SU-DHL-6 (cell line): ENCODE measurements at regions not wholly inside any gene's neighbourhood (a gene's known extent, or its start where the extent isn't known, plus 50 kb on each side); places are given as distances from the start of the nearest gene placed in this dataset.

Source experiments
- H2AFZ ChIP-seq: fragments of 200-600 bp; sonication (generic); 2 replicates; pipeline ENCODE4 v1.6.1; 2014; ENCODE audit warnings: low read depth, mild to moderate bottlenecking, moderate library complexity, mixed read lengths, antibody characterized with exemption, low read length; ENCODE audit not compliant: severe bottlenecking
- H3F3A ChIP-seq: fragments of 200-600 bp; shearing (Covaris generic); 2 replicates; pipeline ENCODE4 v1.6.0; 2016; ENCODE audit warnings: antibody characterized with exemption, mild to moderate bottlenecking; ENCODE audit not compliant: insufficient read depth
- H3K27ac ChIP-seq: fragments of 200-600 bp; sonication (generic); 2 replicates; pipeline ENCODE4 v1.5.1; 2016; ENCODE audit warnings: low read depth, mild to moderate bottlenecking, low read length, moderate library complexity, mixed read lengths
- H3K27me3 ChIP-seq: fragments of 200-600 bp; sonication (generic), shearing (Covaris generic); 2 replicates; pipeline ENCODE4 v1.6.0; 2014; ENCODE audit warnings: mild to moderate bottlenecking, low read length
- H3K36me3 ChIP-seq: fragments of 200-600 bp; sonication (generic); 2 replicates; pipeline ENCODE4 v1.6.1; 2014; ENCODE audit warnings: mild to moderate bottlenecking, low read length, mixed read lengths
- H3K4me2 ChIP-seq: fragments of 300-600, 200-600 bp; shearing (Covaris generic), sonication (generic); 2 replicates; pipeline ENCODE4 v1.6.0; 2014; ENCODE audit warnings: low read length, low read depth, mild to moderate bottlenecking; ENCODE audit not compliant: poor library complexity, severe bottlenecking
- H3K4me3 ChIP-seq: fragments of 200-600 bp; sonication (generic); 2 replicates; pipeline ENCODE4 v1.5.1; 2014; ENCODE audit warnings: antibody characterized with exemption, low read length, mild to moderate bottlenecking, mixed read lengths; ENCODE audit not compliant: insufficient read depth, poor library complexity, severe bottlenecking
- H3K79me2 ChIP-seq: fragments of 200-600 bp; sonication (generic); 2 replicates; pipeline ENCODE4 v1.6.1; 2014; ENCODE audit warnings: mild to moderate bottlenecking, low read length, moderate library complexity; ENCODE audit not compliant: insufficient read depth
- H3K9ac ChIP-seq: fragments of 200-600 bp; sonication (generic); 2 replicates; pipeline ENCODE4 v1.7.0; 2014; ENCODE audit warnings: mild to moderate bottlenecking, low read length
- H3K9me2 ChIP-seq: fragments of 200-600 bp; sonication (generic); replicated peaks from 2 replicates; pipeline ENCODE4 v1.6.1; 2014; ENCODE audit warnings: low read length; ENCODE audit not compliant: insufficient read depth
- H3K9me3 ChIP-seq: fragments of 200-600 bp; sonication (generic); 2 replicates; pipeline ENCODE4 v1.6.1; 2014; ENCODE audit warnings: low read length, mixed read lengths; ENCODE audit not compliant: insufficient read depth
- H4K20me1 ChIP-seq: fragments of 200-600 bp; sonication (generic); 2 replicates; pipeline ENCODE4 v1.6.1; 2014; ENCODE audit warnings: low read depth, mild to moderate bottlenecking, antibody characterized with exemption, low read length, moderate library complexity, mixed read lengths
- CTCF ChIP-seq: fragments of 200-600 bp; sonication (generic); IDR thresholded peaks from one replicate; pipeline ENCODE4 v1.5.1; 2017; ENCODE audit warnings: antibody characterized with exemption, mild to moderate bottlenecking, low read length, moderate library complexity; ENCODE audit not compliant: insufficient read depth, poor library complexity, severe bottlenecking
- EZH2phosphoT487 ChIP-seq: fragments of 200-600 bp; sonication (generic), shearing (Covaris generic); conservative IDR thresholded peaks from 2 replicates; pipeline ENCODE4 v1.6.1; 2018; ENCODE audit warnings: mild to moderate bottlenecking, antibody characterized with exemption, low read length, moderate library complexity, mixed read lengths

- no peak for TF ChIP-seq CTCF
- no peak for TF ChIP-seq EZH2phosphoT487
- H3K79me2 ChIP-seq = no peaks in the 10 kb centered on the region
- no peak overlapping the region for H2AFZ ChIP-seq
- H4K20me1 ChIP-seq = no peaks in the 10 kb centered on the region
- no peak overlapping the region for H3K27ac ChIP-seq
- no peak overlapping the region for H3K4me2 ChIP-seq
- no peaks in the 10 kb centered on the region for H3K9me3 ChIP-seq
- H3K36me3 ChIP-seq = no peaks in the 10 kb centered on the region
- H3K9me2 ChIP-seq = no peaks in the 10 kb centered on the region; the same call in none of the 2 replicates
- H3K4me3 ChIP-seq = no peak overlapping the region
- H3K9ac ChIP-seq = no peak overlapping the region
- no peaks in the 10 kb centered on the region for H3F3A ChIP-seq
- H3K27me3 ChIP-seq = no peaks in the 10 kb centered on the region
Measured at GRCh38 chr14:80005561-80005960, 205.7 kb downstream of the DIO2 start.

GRCh38 chr14:80004871-80005270 lies 206.4 kb downstream of the DIO2 start:
- Histone ChIP-seq H3K4me3 (no peak overlapping the region), H3K9me2 (no peaks in the 10 kb centered on the region; the same call in none of the 2 replicates), H3K27me3 (no peaks in the 10 kb centered on the region), H3K4me2 (no peak overlapping the region), H3F3A (no peaks in the 10 kb centered on the region), H3K27ac (no peak overlapping the region), H2AFZ (no peak overlapping the region), H3K9ac (no peak overlapping the region), H3K79me2 (no peaks in the 10 kb centered on the region), H3K36me3 (no peaks in the 10 kb centered on the region), H3K9me3 (no peaks in the 10 kb centered on the region), H4K20me1 (no peaks in the 10 kb centered on the region)
- TF ChIP-seq CTCF (no peak), EZH2phosphoT487 (no peak)

- Histone ChIP-seq H2AFZ (no peak overlapping the region), H3F3A (no peaks in the 10 kb centered on the region), H3K9ac (no peak overlapping the region), H3K9me3 (no peaks in the 10 kb centered on the region), H3K4me2 (no peak overlapping the region), H3K27me3 (no peaks in the 10 kb centered on the region), H3K9me2 (no peaks in the 10 kb centered on the region; the same call in 1 of the 2 replicates), H3K4me3 (no peak overlapping the region), H3K79me2 (no peaks in the 10 kb centered on the region), H3K36me3 (no peaks in the 10 kb centered on the region), H3K27ac (no peak overlapping the region), H4K20me1 (no peaks in the 10 kb centered on the region)
- no peak for TF ChIP-seq CTCF
- no peak for TF ChIP-seq EZH2phosphoT487
Measured at GRCh38 chr14:80003138-80003537, 208.2 kb downstream of the DIO2 start.
